ENCODE measurements at regions not wholly inside any gene's neighbourhood (a gene's known extent, or its start where the extent isn't known, plus 50 kb on each side); places are given as distances from the start of the nearest gene placed in this dataset.

DNA sequence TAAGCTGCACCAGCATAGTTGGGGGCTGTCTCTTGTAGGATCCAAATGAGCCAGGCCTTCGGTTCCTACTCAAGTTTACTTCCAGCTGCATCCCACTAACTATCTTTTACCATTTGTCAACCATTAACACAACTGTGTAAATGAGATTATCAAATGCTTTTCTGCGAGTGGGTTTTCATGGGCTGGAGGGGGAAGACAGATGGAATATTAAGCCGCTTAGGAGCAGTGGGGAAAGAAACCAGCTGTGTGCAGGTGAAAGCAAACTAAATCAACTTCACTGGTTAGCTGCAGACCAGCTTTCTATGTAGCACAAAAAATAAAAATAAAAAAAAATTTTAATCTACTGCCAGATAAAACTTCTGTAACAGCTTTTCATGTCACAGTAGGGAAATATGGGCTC lies 100.8 kb upstream of the FOXN2 start:
- TF ChIP-seq, protein P1, sequence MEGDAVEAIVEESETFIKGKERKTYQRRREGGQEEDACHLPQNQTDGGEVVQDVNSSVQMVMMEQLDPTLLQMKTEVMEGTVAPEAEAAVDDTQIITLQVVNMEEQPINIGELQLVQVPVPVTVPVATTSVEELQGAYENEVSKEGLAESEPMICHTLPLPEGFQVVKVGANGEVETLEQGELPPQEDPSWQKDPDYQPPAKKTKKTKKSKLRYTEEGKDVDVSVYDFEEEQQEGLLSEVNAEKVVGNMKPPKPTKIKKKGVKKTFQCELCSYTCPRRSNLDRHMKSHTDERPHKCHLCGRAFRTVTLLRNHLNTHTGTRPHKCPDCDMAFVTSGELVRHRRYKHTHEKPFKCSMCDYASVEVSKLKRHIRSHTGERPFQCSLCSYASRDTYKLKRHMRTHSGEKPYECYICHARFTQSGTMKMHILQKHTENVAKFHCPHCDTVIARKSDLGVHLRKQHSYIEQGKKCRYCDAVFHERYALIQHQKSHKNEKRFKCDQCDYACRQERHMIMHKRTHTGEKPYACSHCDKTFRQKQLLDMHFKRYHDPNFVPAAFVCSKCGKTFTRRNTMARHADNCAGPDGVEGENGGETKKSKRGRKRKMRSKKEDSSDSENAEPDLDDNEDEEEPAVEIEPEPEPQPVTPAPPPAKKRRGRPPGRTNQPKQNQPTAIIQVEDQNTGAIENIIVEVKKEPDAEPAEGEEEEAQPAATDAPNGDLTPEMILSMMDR (IDR thresholded peaks at IDR 0.05; ENCODE audit: insufficient read depth in 1 of 2, low read depth in 1 of 2, low read length in 1 of 2, severe bottlenecking in 1 of 2, unreplicated experiment in 1 of 2): no peak
- H3K27me3 ChIP-seq (replicated peaks; ENCODE audit: control insufficient read depth, insufficient read depth, low read length): no peaks in the 10 kb centered on the region
- Mint-ChIP-seq H3K36me3 (ENCODE audit: insufficient read depth, unreplicated experiment) (no peaks in the 10 kb centered on the region), H3K27ac (ENCODE audit: unreplicated experiment) (no peak overlapping the region), H3K4me1 (ENCODE audit: low read depth, unreplicated experiment) (no peaks in the 10 kb centered on the region), H3K4me3 (ENCODE audit: unreplicated experiment) (no peak overlapping the region), H3K27me3 (ENCODE audit: insufficient read depth, unreplicated experiment) (no peaks in the 10 kb centered on the region), H3K9me3 (ENCODE audit: unreplicated experiment) (no peaks in the 10 kb centered on the region)
- ChIA-PET POLR2A (no interaction called here), CTCF (no interaction called here)
- intact Hi-C loops (cut with micrococcal nuclease; ENCODE audit: unreplicated experiment): no loop called here
- H3K4me1 ChIP-seq: no peaks in the 10 kb centered on the region
- no peaks in the 10 kb centered on the region for H3K36me3 ChIP-seq (ENCODE audit: control insufficient read depth, insufficient read depth, low read length)
- BruUV-seq (replicated peaks): no TSS peak
- no peaks in the 10 kb centered on the region for H3K9me3 ChIP-seq
- H3K4me3 ChIP-seq (ENCODE audit: low read depth, low read length): no peak overlapping the region
- no peak for DNase-seq

DNA sequence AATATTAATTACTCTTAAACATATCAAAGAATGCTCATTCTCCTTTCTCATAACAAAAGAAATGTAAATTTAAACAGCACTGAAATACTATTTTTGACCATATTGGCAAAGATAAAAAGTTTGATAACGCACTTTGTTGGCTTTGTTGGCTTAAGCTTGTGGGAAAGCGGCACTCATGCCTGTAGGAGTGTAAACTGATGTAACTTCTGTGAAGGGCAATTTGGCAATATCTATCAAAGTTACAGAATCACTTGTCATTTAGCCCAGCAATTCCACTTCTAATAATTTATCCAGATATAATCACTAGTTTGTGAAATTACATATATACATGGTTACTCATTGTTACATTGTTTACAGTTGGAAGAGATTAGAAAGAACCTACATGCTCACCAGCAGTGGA lies 96.3 kb upstream of the FOXN2 start:
- Histone ChIP-seq H3K36me3 (ENCODE audit: control insufficient read depth, insufficient read depth, low read length) (no peaks in the 10 kb centered on the region), H3K9me3 (no peaks in the 10 kb centered on the region), H3K4me3 (ENCODE audit: low read depth, low read length) (no peak overlapping the region), H3K4me1 (peaks cover 32% of the 10 kb centered on the region), H3K27me3 (replicated peaks; ENCODE audit: control insufficient read depth, insufficient read depth, low read length) (no peaks in the 10 kb centered on the region)
- Mint-ChIP-seq H3K4me3 (ENCODE audit: unreplicated experiment) (no peak overlapping the region), H3K9me3 (ENCODE audit: unreplicated experiment) (no peaks in the 10 kb centered on the region), H3K4me1 (ENCODE audit: low read depth, unreplicated experiment) (peaks cover 23% of the 10 kb centered on the region), H3K36me3 (ENCODE audit: insufficient read depth, unreplicated experiment) (no peaks in the 10 kb centered on the region), H3K27me3 (ENCODE audit: insufficient read depth, unreplicated experiment) (no peaks in the 10 kb centered on the region), H3K27ac (ENCODE audit: unreplicated experiment) (no peak overlapping the region)
- DNase-seq: no peak
- BruUV-seq (replicated peaks): no TSS peak
- intact Hi-C loops (cut with micrococcal nuclease; ENCODE audit: unreplicated experiment): no loop called here
- POLR2A ChIA-PET: no interaction called here
- TF ChIP-seq, protein P1 (IDR thresholded peaks at IDR 0.05; ENCODE audit: insufficient read depth in 1 of 2, low read depth in 1 of 2, low read length in 1 of 2, severe bottlenecking in 1 of 2, unreplicated experiment in 1 of 2): no peak
- CTCF ChIA-PET: no interaction called here

DNA sequence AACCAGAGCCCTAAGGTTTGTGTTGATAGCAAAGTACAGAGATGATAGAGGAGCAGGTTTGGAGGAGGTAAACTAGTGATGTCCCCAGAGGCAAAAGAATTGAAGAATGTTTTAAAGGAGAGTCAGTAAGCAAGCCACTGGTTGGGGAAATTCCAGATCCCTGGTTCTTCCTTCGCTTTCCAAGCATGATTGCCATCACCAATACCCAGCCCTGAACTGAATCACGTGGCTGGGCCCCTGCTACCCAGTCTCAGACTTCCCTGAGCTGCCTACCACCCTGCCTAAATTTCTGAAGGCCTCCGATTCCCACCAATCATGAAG lies 95.3 kb upstream of the FOXN2 start:
- H3K4me3 ChIP-seq (ENCODE audit: low read depth, low read length): no peak overlapping the region
- H3K9me3 Mint-ChIP-seq (ENCODE audit: unreplicated experiment): no peaks in the 10 kb centered on the region
- no peaks in the 10 kb centered on the region for H3K36me3 Mint-ChIP-seq (ENCODE audit: insufficient read depth, unreplicated experiment)
- ChIA-PET CTCF (interaction anchor here (1.2 kb wide), 1 partner anchor 53 kb away, joined by 3 read pairs; no protein-coding TSS in a partner anchor), POLR2A (no interaction called here)
- H3K4me3 Mint-ChIP-seq (ENCODE audit: unreplicated experiment): no peak overlapping the region
- DNase-seq: no peak
- no peaks in the 10 kb centered on the region for H3K27me3 Mint-ChIP-seq (ENCODE audit: insufficient read depth, unreplicated experiment)
- no peaks in the 10 kb centered on the region for H3K27me3 ChIP-seq (replicated peaks; ENCODE audit: control insufficient read depth, insufficient read depth, low read length)
- no peaks in the 10 kb centered on the region for H3K36me3 ChIP-seq (ENCODE audit: control insufficient read depth, insufficient read depth, low read length)
- TF ChIP-seq, protein P1 (IDR thresholded peaks at IDR 0.05; ENCODE audit: insufficient read depth in 1 of 2, low read depth in 1 of 2, low read length in 1 of 2, severe bottlenecking in 1 of 2, unreplicated experiment in 1 of 2): no peak
- BruUV-seq (replicated peaks): no TSS peak
- no peaks in the 10 kb centered on the region for H3K9me3 ChIP-seq
- H3K4me1 Mint-ChIP-seq (ENCODE audit: low read depth, unreplicated experiment): peaks cover 23% of the 10 kb centered on the region
- no peak overlapping the region for H3K27ac Mint-ChIP-seq (ENCODE audit: unreplicated experiment)
- H3K4me1 ChIP-seq: peaks cover 32% of the 10 kb centered on the region
- intact Hi-C loops (cut with micrococcal nuclease; ENCODE audit: unreplicated experiment): no loop called here

Data from Caco-2 (cell line).